ENCODE measurements at regions not wholly inside any gene's neighbourhood (a gene's known extent, or its start where the extent isn't known, plus 50 kb on each side); places are given as distances from the start of the nearest gene placed in this dataset.

DNA sequence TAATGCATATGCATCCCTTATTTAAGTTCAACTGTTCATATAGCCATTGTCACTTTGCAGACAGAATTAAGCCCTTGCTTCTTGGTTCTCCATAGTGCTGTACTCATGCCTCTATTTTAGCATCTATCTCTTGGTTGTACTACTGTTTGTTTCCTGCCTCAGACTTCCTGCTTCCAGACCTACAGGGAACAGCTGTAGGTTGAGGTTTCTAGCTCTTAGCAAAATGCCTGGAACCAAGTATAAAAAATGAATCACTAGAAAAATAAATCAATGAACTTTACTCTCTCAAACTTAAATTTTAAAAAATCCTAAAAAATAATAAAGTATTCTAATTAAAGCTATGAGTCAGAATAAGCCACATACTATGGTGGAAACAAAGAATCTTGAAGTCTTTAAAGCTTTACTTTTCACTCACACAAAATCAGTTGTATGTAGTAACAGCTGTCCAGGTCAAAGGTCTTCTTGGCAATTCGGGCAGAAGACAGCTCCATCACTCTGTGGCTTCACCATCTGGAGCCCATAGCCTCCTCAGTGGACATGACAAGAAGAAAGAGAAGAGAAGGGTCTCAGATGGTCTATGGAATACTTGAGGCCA is 1228.1 kb upstream of the GYPC start:
- TF ChIP-seq ZNF274 (IDR thresholded peaks at IDR 0.05; ENCODE audit: low read depth, low read length), result no peak
- TF ChIP-seq YY1 (IDR thresholded peaks at IDR 0.05; ENCODE audit: insufficient read depth, insufficient read length), result no peak
